H1 (cell line): ENCODE measurements at regions not wholly inside any gene's neighbourhood (a gene's known extent, or its start where the extent isn't known, plus 50 kb on each side); places are given as distances from the start of the nearest gene placed in this dataset.

Source experiments
- CTCF ChIA-PET: fragments of 300-600 bp; sonication (Branson Sonifier 250); formaldehyde crosslinking; loops from one replicate; lab custom pipeline; 2021; ENCODE audit not compliant: partially characterized antibody; lab: Charles Lee
- POLR2A ChIA-PET: fragments of 300-600 bp; sonication (Branson Sonifier 250); formaldehyde crosslinking; loops from one replicate; lab custom pipeline; 2021; ENCODE audit warnings: inconsistent platforms; ENCODE audit not compliant: partially characterized antibody; lab: Charles Lee
- DNase-seq, 2 experiments: peaks; one replicate each; pipeline versions ENCODE4 v3.0.0 to v3.0.0-alpha.2; 2010 to 2022; ENCODE audit warnings: low spot score in 2 of 2, low read depth in 1 of 2, mixed read lengths in 1 of 2
- FAIRE-seq: peaks from 2 replicates; lab custom pipeline; 2011; peaks lifted over from hg19 to GRCh38; lab: Jason Lieb, UNC
- H2AFZ ChIP-seq: 2 replicates; pipeline ENCODE4 v1.8.1; 2012; ENCODE audit warnings: low read length, inconsistent platforms
- H2AK5ac ChIP-seq: 2 replicates; pipeline ENCODE4 v1.6.1; 2013; ENCODE audit warnings: low read depth, low read length
- H2BK120ac ChIP-seq: replicated peaks from 2 replicates; pipeline ENCODE3; 2013; ENCODE audit warnings: low read depth, low read length, inconsistent platforms
- H2BK12ac ChIP-seq: 2 replicates; pipeline ENCODE4 v1.6.1; 2013; ENCODE audit warnings: low read depth, low read length
- H2BK15ac ChIP-seq: 2 replicates; pipeline ENCODE4 v1.6.1; 2013; ENCODE audit warnings: low read length
- H2BK20ac ChIP-seq: 2 replicates; pipeline ENCODE4 v1.6.1; 2013; ENCODE audit warnings: low read length
- H2BK5ac ChIP-seq: 2 replicates; pipeline ENCODE4 v1.6.1; 2013; ENCODE audit warnings: low read depth, low read length
- H3K14ac ChIP-seq: 2 replicates; pipeline ENCODE4 v1.6.1; 2013; ENCODE audit warnings: inconsistent platforms; ENCODE audit not compliant: insufficient read length
- H3K18ac ChIP-seq: 2 replicates; pipeline ENCODE4 v1.6.1; 2013; ENCODE audit warnings: low read length; ENCODE audit errors: extremely low read depth
- H3K23ac ChIP-seq: 2 replicates; pipeline ENCODE4 v1.6.1; 2013; ENCODE audit warnings: inconsistent platforms; ENCODE audit not compliant: insufficient read length
- H3K23me2 ChIP-seq: 2 replicates; pipeline ENCODE4 v1.6.1; 2013; ENCODE audit warnings: low read depth, low read length
- H3K27ac ChIP-seq: 2 replicates; pipeline ENCODE4 v1.6.1; 2011; ENCODE audit warnings: low read depth, low read length, inconsistent platforms
- H3K27me3 ChIP-seq, 4 experiments: replicated peaks in 1 of 4; 1 replicate in 1 of 4; 2 replicates in 3 of 4; pipeline versions ENCODE4 v1.6.1 to v1.8.1; 2011 to 2013; ENCODE audit warnings: low read length in 3 of 4, mild to moderate bottlenecking in 3 of 4, inconsistent platforms in 2 of 4, mixed read lengths in 2 of 4, moderate library complexity in 1 of 4; ENCODE audit not compliant: control insufficient read depth in 3 of 4, insufficient read depth in 3 of 4; ENCODE audit errors: extremely low read depth in 1 of 4
- H3K36me3 ChIP-seq, 4 experiments: 2 replicates each; pipeline versions ENCODE4 v1.6.1 to v1.8.1; 2011 to 2013; ENCODE audit warnings: mild to moderate bottlenecking in 4 of 4, low read length in 3 of 4, moderate library complexity in 2 of 4, control low read depth in 1 of 4, inconsistent platforms in 1 of 4; ENCODE audit not compliant: insufficient read depth in 4 of 4, control insufficient read depth in 2 of 4
- H3K4ac ChIP-seq: replicated peaks from 2 replicates; pipeline ENCODE3; 2013; ENCODE audit warnings: low read length, low read depth, mixed read lengths, inconsistent platforms; ENCODE audit not compliant: insufficient read length
- H3K4me1 ChIP-seq, 4 experiments: replicated peaks in 1 of 4; 1 replicate in 1 of 4; 2 replicates in 3 of 4; pipeline versions ENCODE4 v1.6.1 to v1.8.1; 2011 to 2013; ENCODE audit warnings: low read length in 3 of 4, inconsistent platforms in 2 of 4, mixed read lengths in 1 of 4; ENCODE audit not compliant: insufficient read depth in 4 of 4, control insufficient read depth in 3 of 4
- H3K4me2 ChIP-seq, 2 experiments: 2 replicates each; pipeline versions ENCODE4 v1.6.1 to v1.8.1; 2011 to 2013; ENCODE audit warnings: low read depth in 2 of 2, low read length in 2 of 2, control low read depth in 1 of 2, inconsistent platforms in 1 of 2, mild to moderate bottlenecking in 1 of 2; ENCODE audit not compliant: insufficient read depth in 1 of 2
- H3K4me3 ChIP-seq, 4 experiments: fragments of 200-600, 300-600 bp in 1 of 4; sonication (generic), shearing (Covaris generic), sonication (Bioruptor Twin) in 1 of 4; 2 replicates each; pipeline versions ENCODE4 v1.5.1 to v1.8.1; 2011 to 2016; ENCODE audit warnings: low read length in 4 of 4, low read depth in 3 of 4, control low read depth in 2 of 4, inconsistent platforms in 2 of 4, mild to moderate bottlenecking in 2 of 4, mixed read lengths in 1 of 4, moderate library complexity in 1 of 4; ENCODE audit not compliant: insufficient read depth in 2 of 4; ENCODE audit errors: extremely low read depth in 1 of 4
- H3K56ac ChIP-seq: replicated peaks from 2 replicates; pipeline ENCODE3; 2013; ENCODE audit warnings: low read depth, mild to moderate bottlenecking, mixed read lengths, low read length, inconsistent platforms; ENCODE audit not compliant: insufficient read length
- H3K79me1 ChIP-seq: 2 replicates; pipeline ENCODE4 v1.6.1; 2013; ENCODE audit warnings: low read depth, low read length, control low read depth
- H3K79me2 ChIP-seq, 2 experiments: 2 replicates each; pipeline versions ENCODE4 v1.6.1 to v1.8.1; 2012 to 2013; ENCODE audit warnings: low read length in 2 of 2, mild to moderate bottlenecking in 2 of 2, inconsistent platforms in 1 of 2; ENCODE audit not compliant: insufficient read depth in 2 of 2, control insufficient read depth in 1 of 2
- H3K9ac ChIP-seq, 4 experiments: replicated peaks in 1 of 4; 1 replicate in 1 of 4; 2 replicates in 3 of 4; pipeline versions ENCODE4 v1.6.1 to v1.8.1; 2011 to 2013; ENCODE audit warnings: low read depth in 3 of 4, low read length in 3 of 4, control low read depth in 2 of 4, mild to moderate bottlenecking in 2 of 4, moderate library complexity in 2 of 4, inconsistent platforms in 1 of 4; ENCODE audit errors: extremely low read depth in 1 of 4
- H3K9me3 ChIP-seq, 2 experiments: 2 replicates each; pipeline versions ENCODE4 v1.6.1 to v1.8.1; 2012 to 2013; ENCODE audit warnings: mild to moderate bottlenecking in 2 of 2, moderate library complexity in 2 of 2, control low read depth in 1 of 2, inconsistent platforms in 1 of 2, low read depth in 1 of 2, low read length in 1 of 2, mixed read lengths in 1 of 2; ENCODE audit not compliant: insufficient read depth in 2 of 2
- H4K20me1 ChIP-seq, 2 experiments: replicated peaks in 1 of 2; 2 replicates each; pipeline versions ENCODE3 to v1.8.1; 2011 to 2013; ENCODE audit warnings: inconsistent platforms in 2 of 2, low read length in 2 of 2, mild to moderate bottlenecking in 1 of 2; ENCODE audit not compliant: insufficient read depth in 2 of 2, control insufficient read depth in 1 of 2
- H4K5ac ChIP-seq: 2 replicates; pipeline ENCODE4 v1.6.1; 2013; ENCODE audit warnings: low read length, low read depth, mixed read lengths, inconsistent platforms; ENCODE audit not compliant: insufficient read length
- H4K8ac ChIP-seq: 2 replicates; pipeline ENCODE4 v1.8.0; 2013; ENCODE audit warnings: mild to moderate bottlenecking, moderate library complexity, low read length, inconsistent platforms; ENCODE audit not compliant: insufficient read depth; ENCODE audit errors: extremely low read depth
- H4K91ac ChIP-seq: replicated peaks from 2 replicates; pipeline ENCODE3; 2013; ENCODE audit warnings: low read length, mixed read lengths, inconsistent platforms; ENCODE audit not compliant: insufficient read length
- NRF1 ChIP-seq: IDR thresholded peaks from 2 replicates; pipeline ENCODE4 v1.6.1; 2011; ENCODE audit warnings: mild to moderate bottlenecking, low read depth, low read length, improper control_type of control experiment
- RBBP5 ChIP-seq: IDR thresholded peaks from 2 replicates; pipeline ENCODE4 v1.7.1; 2012; ENCODE audit warnings: low read depth, mild to moderate bottlenecking, inconsistent platforms, low read length, moderate library complexity, borderline replicate concordance
- SIRT6 ChIP-seq: IDR thresholded peaks from one replicate; pipeline ENCODE4 v1.7.1; 2012; ENCODE audit warnings: low read length, inconsistent platforms
- SRF ChIP-seq: IDR thresholded peaks from 2 replicates; pipeline ENCODE4 v1.6.1; 2011; ENCODE audit warnings: mild to moderate bottlenecking, low read depth, low read length, moderate library complexity
- TCF12 ChIP-seq: IDR thresholded peaks from 2 replicates; pipeline ENCODE4 v1.6.1; 2011; ENCODE audit warnings: low read depth, mild to moderate bottlenecking, low read length
- YY1 ChIP-seq: IDR thresholded peaks from 2 replicates; pipeline ENCODE4 v1.6.1; 2011; ENCODE audit warnings: low read depth, mild to moderate bottlenecking, low read length
- WGBS, 2 experiments: shearing (Covaris generic) in 1 of 2; methylation state at CpG; one replicate each; pipeline versions ENCODE4 v1.1.6 to v1.1.7; 2013 to 2015; ENCODE audit warnings: low lambda C conversion rate in 2 of 2, mixed read lengths in 2 of 2, inconsistent platforms in 1 of 2, low coverage in 1 of 2, missing lambda C conversion rate in 1 of 2; ENCODE audit not compliant: insufficient replicate concordance in 2 of 2, insufficient coverage in 1 of 2, insufficient read length in 1 of 2; ENCODE audit errors: extremely low coverage in 1 of 2, missing lambda C conversion rate in 1 of 2; 5-methylcytosine and 5-hydroxymethylcytosine counted together

GRCh38 chr1:88502886-88503285 is 181.2 kb upstream of the PKN2 start:
- Histone ChIP-seq H3K14ac (no peak overlapping the region), H4K20me1 (no peaks in the 10 kb centered on the region), H2BK120ac (no peak overlapping the region), H4K5ac (no peak overlapping the region), H3K56ac (no peak overlapping the region), H3K9me3 (no peaks in the 10 kb centered on the region), H3K79me2 (no peaks in the 10 kb centered on the region), H3K23ac (no peak overlapping the region), H3K23me2 (no peaks in the 10 kb centered on the region), H2AK5ac (no peak overlapping the region), H3K4me1 (no peaks in the 10 kb centered on the region), H2BK5ac (no peak overlapping the region), H2BK20ac (no peak overlapping the region), H3K9ac (no peak overlapping the region), H3K79me1 (no peaks in the 10 kb centered on the region), H2BK15ac (no peak overlapping the region), H3K36me3 (no peaks in the 10 kb centered on the region), H2AFZ (no peak overlapping the region), H3K4me3 (no peak overlapping the region), H4K8ac (no peak overlapping the region), H3K18ac (no peak overlapping the region), H3K4me2 (no peak overlapping the region), H3K27ac (no peak overlapping the region), H3K4ac (no peak overlapping the region), H2BK12ac (no peak overlapping the region), H4K91ac (no peak overlapping the region), H3K27me3 (no peaks in the 10 kb centered on the region)
- FAIRE-seq (no peak), DNase-seq (no peak)
- POLR2A ChIA-PET: no interaction called here
- WGBS, 2 experiments: 89% methylated on average over 2 of the region's 2 CpGs; no CpG with 5 or more reads in 1 of the 2 experiments
- CTCF ChIA-PET: no interaction called here
- TF ChIP-seq RBBP5: no peak
- no peak for TF ChIP-seq TCF12
- no peak for TF ChIP-seq NRF1
- TF ChIP-seq YY1: no peak
- no peak for TF ChIP-seq SRF
- TF ChIP-seq SIRT6: no peak
